ENCODE measurements at regions not wholly inside any gene's neighbourhood (a gene's known extent, or its start where the extent isn't known, plus 50 kb on each side); places are given as distances from the start of the nearest gene placed in this dataset.

DNA sequence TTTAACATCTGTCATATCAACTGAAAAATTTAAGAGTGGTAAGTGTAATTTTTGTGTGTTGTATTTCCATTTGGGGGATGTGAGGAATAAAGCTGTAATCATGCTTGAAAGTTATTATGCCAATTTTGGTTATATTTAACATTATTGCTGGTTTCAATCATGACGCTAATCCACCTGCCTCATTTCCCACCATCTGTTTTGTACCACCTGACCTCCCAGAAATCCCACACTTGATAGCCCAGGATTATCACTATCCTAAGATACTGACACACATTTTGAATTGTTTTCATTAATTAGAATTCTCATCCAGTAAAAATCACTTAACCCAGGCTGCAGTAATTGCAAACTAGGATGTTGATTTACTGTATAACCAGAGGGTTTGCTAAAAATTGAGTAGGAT is 1119.8 kb downstream of the AACS start:
- peaks cover 9% of the 10 kb centered on the region for H3K9me3 Mint-ChIP-seq (ENCODE audit: low read depth, unreplicated experiment)
- H3K27me3 Mint-ChIP-seq (ENCODE audit: unreplicated experiment) = peaks cover 20% of the 10 kb centered on the region
- TF ChIP-seq, protein P1, sequence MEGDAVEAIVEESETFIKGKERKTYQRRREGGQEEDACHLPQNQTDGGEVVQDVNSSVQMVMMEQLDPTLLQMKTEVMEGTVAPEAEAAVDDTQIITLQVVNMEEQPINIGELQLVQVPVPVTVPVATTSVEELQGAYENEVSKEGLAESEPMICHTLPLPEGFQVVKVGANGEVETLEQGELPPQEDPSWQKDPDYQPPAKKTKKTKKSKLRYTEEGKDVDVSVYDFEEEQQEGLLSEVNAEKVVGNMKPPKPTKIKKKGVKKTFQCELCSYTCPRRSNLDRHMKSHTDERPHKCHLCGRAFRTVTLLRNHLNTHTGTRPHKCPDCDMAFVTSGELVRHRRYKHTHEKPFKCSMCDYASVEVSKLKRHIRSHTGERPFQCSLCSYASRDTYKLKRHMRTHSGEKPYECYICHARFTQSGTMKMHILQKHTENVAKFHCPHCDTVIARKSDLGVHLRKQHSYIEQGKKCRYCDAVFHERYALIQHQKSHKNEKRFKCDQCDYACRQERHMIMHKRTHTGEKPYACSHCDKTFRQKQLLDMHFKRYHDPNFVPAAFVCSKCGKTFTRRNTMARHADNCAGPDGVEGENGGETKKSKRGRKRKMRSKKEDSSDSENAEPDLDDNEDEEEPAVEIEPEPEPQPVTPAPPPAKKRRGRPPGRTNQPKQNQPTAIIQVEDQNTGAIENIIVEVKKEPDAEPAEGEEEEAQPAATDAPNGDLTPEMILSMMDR (IDR thresholded peaks at IDR 0.05; ENCODE audit: unreplicated experiment) = no peak
- no peaks in the 10 kb centered on the region for H3K36me3 Mint-ChIP-seq (ENCODE audit: insufficient read depth, unreplicated experiment)
- no peaks in the 10 kb centered on the region for H3K4me1 Mint-ChIP-seq (ENCODE audit: low read depth, unreplicated experiment)
- no peak overlapping the region for H3K4me3 Mint-ChIP-seq (ENCODE audit: low read depth, unreplicated experiment)
- intact Hi-C loops (cut with micrococcal nuclease; ENCODE audit: unreplicated experiment) = no loop called here
- no peak for DNase-seq
- H3K27ac Mint-ChIP-seq (ENCODE audit: unreplicated experiment) = no peak overlapping the region
- CTCF ChIA-PET = no interaction called here
- BruUV-seq (replicated peaks) = no TSS peak

DNA sequence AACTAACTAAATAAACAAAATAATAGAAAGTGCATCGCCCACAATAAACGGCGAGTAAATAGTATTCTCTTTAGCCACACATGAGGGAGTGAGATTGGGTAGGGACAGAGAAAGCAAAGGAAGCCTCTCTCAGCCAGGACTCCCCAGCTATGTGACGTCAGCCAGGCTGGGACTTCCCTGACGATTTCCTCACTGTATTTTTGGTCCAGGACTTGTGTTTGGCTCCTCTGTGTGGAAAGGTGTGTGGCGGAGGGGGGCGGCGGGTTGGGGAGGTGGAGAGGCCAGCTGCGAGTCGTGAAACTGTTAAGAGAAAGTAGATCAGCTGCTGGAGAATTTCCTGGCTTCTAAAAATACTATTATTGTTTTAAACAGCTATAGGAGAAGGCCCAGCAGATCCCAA is 1124.6 kb downstream of the AACS start:
- Mint-ChIP-seq H3K27ac (ENCODE audit: unreplicated experiment) (no peak overlapping the region), H3K27me3 (ENCODE audit: unreplicated experiment) (peaks cover 44% of the 10 kb centered on the region), H3K4me1 (ENCODE audit: low read depth, unreplicated experiment) (no peaks in the 10 kb centered on the region), H3K9me3 (ENCODE audit: low read depth, unreplicated experiment) (peaks cover 3% of the 10 kb centered on the region), H3K36me3 (ENCODE audit: insufficient read depth, unreplicated experiment) (no peaks in the 10 kb centered on the region), H3K4me3 (ENCODE audit: low read depth, unreplicated experiment) (no peak overlapping the region)
- TF ChIP-seq, protein P1 (IDR thresholded peaks at IDR 0.05; ENCODE audit: unreplicated experiment) = no peak
- CTCF ChIA-PET = interaction anchor here (0.6 kb wide), 1 partner anchor 72 kb away, joined by 4 read pairs; no protein-coding TSS in a partner anchor
- intact Hi-C loops (cut with micrococcal nuclease; ENCODE audit: unreplicated experiment) = no loop called here
- no TSS peak for BruUV-seq (replicated peaks)
- no peak for DNase-seq

DNA sequence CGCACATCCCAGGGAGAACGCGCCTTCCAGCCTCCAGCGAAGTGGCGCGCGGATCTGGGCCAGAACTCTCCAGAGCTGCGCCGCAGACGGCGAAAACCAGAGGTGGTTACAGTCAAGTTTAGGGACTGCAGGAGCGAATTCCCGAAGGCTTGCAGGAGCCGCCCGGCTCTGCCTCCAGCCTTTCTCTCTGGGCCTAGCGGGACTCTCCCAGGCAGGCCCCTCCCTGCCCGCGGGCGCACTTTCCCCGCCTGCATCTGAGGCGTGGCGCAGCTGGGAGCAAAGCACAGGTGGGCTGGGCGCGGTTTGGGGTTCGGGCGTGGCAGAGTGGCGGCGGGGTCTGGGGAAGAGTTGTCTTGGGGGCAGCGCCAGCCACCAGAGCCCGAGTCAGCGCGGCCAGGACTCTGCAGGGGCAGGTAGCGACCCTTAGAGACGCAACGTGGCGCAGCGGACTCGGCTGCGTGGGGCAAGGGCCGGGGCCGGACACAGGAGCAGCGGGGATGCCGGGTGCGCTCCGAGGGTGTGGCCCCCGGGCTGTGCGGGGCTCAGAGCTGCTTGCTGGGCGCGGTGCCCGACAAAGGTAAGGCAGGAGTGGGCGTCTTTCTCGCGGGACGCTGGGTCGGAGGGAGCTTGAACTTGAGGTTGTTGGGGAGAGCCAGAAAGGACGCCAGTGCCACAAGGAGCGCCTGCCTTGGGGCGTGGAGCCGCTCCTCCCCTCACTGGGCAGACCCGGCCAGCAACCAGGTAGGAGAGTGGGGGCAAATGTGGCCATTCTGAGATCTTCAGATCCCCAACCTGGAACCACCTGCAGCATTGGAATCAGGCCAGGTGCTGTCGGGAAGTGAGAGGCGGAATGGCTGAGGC is 1126.0 kb downstream of the AACS start:
- Mint-ChIP-seq H3K4me1 (ENCODE audit: low read depth, unreplicated experiment) (no peaks in the 10 kb centered on the region), H3K4me3 (ENCODE audit: low read depth, unreplicated experiment) (peak overlapping the region; percentile 73), H3K27ac (ENCODE audit: unreplicated experiment) (no peak overlapping the region), H3K9me3 (ENCODE audit: low read depth, unreplicated experiment) (peaks cover 10% of the 10 kb centered on the region), H3K36me3 (ENCODE audit: insufficient read depth, unreplicated experiment) (no peaks in the 10 kb centered on the region), H3K27me3 (ENCODE audit: unreplicated experiment) (peaks cover 44% of the 10 kb centered on the region)
- CTCF ChIA-PET = interaction anchor here (0.6 kb wide), 1 partner anchor 1570 kb away, joined by 8 read pairs; no protein-coding TSS in a partner anchor
- intact Hi-C loops (cut with micrococcal nuclease; ENCODE audit: unreplicated experiment) = no loop called here
- BruUV-seq (replicated peaks) = no TSS peak
- DNase-seq = peak; percentile 23
- TF ChIP-seq, protein P1 (IDR thresholded peaks at IDR 0.05; ENCODE audit: unreplicated experiment) = no peak

DNA sequence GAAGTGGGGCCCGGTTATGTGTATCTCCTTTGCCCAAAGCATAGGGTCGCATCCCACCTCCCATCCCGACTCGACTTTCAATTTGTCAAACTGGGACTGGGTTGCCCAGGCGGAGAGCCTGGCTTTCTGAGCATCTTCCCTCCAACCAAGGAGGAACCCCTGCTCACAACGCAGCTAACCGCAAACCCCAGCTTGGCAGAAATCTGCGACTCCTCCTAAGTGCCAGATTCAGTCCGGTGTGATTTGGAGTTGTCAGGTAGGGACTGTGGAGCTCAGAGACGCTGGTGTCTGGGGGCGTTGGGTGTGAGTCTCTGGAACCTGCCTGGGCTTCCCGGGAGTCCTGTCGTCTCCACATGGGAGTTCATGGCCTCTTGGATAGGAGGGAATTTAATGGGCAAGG is 1126.7 kb downstream of the AACS start:
- intact Hi-C loops (cut with micrococcal nuclease; ENCODE audit: unreplicated experiment) = no loop called here
- no TSS peak for BruUV-seq (replicated peaks)
- Mint-ChIP-seq H3K4me1 (ENCODE audit: low read depth, unreplicated experiment) (no peaks in the 10 kb centered on the region), H3K36me3 (ENCODE audit: insufficient read depth, unreplicated experiment) (no peaks in the 10 kb centered on the region), H3K9me3 (ENCODE audit: low read depth, unreplicated experiment) (peaks cover 8% of the 10 kb centered on the region), H3K27ac (ENCODE audit: unreplicated experiment) (no peak overlapping the region), H3K4me3 (ENCODE audit: low read depth, unreplicated experiment) (no peak overlapping the region), H3K27me3 (ENCODE audit: unreplicated experiment) (peaks cover 44% of the 10 kb centered on the region)
- no peak for DNase-seq
- CTCF ChIA-PET = no interaction called here
- TF ChIP-seq, protein P1 (IDR thresholded peaks at IDR 0.05; ENCODE audit: unreplicated experiment) = no peak
